IPS-20b (cell line): ENCODE measurements at regions not wholly inside any gene's neighbourhood (a gene's known extent, or its start where the extent isn't known, plus 50 kb on each side); places are given as distances from the start of the nearest gene placed in this dataset.
"Not testable (repeated sequence)": the region's sequence is repeated elsewhere in the genome, so short reads cannot be mapped to it uniquely, and the experiment has no call there.

ENCODE experiments used
- H3K27ac ChIP-seq: one replicate; pipeline ENCODE4 v1.5.1; 2013; ENCODE audit warnings: low read length
- H3K27me3 ChIP-seq: 2 replicates; pipeline ENCODE4 v1.6.1; 2013; ENCODE audit warnings: mild to moderate bottlenecking, low read length, inconsistent platforms; ENCODE audit not compliant: insufficient read depth
- H3K36me3 ChIP-seq: 2 replicates; pipeline ENCODE4 v1.6.1; 2013; ENCODE audit warnings: low read depth, mild to moderate bottlenecking, inconsistent platforms, low read length, moderate library complexity; ENCODE audit not compliant: insufficient read depth
- H3K4me1 ChIP-seq: 2 replicates; pipeline ENCODE4 v1.6.1; 2013; ENCODE audit warnings: mild to moderate bottlenecking, control low read depth, inconsistent platforms, low read length, moderate library complexity; ENCODE audit not compliant: insufficient read depth
- H3K4me3 ChIP-seq: 2 replicates; pipeline ENCODE4 v1.5.1; 2013; ENCODE audit warnings: mild to moderate bottlenecking, low read length, inconsistent platforms
- H3K9ac ChIP-seq: 2 replicates; pipeline ENCODE4 v1.6.1; 2013; ENCODE audit warnings: low read depth, mild to moderate bottlenecking, inconsistent platforms, low read length, moderate library complexity
- H3K9me3 ChIP-seq: 2 replicates; pipeline ENCODE4 v1.6.1; 2013; ENCODE audit warnings: mild to moderate bottlenecking, low read depth, low read length, inconsistent platforms; ENCODE audit not compliant: insufficient read depth

- H3K4me3 ChIP-seq = peak overlapping the region; percentile 48
- no peaks in the 10 kb centered on the region for H3K9me3 ChIP-seq
- H3K36me3 ChIP-seq = no peaks in the 10 kb centered on the region
- no peak overlapping the region for H3K27ac ChIP-seq
- H3K9ac ChIP-seq = peak overlapping the region; percentile 64; the same call in 1 of the 2 replicates
- H3K27me3 ChIP-seq = no peaks in the 10 kb centered on the region
- H3K4me1 ChIP-seq = peaks cover 4% of the 10 kb centered on the region; the same call in 1 of the 2 replicates
These were observed 54.9 kb downstream of the UBQLN2 start for GRCh38 chrX:56618323-56618722.

DNA sequence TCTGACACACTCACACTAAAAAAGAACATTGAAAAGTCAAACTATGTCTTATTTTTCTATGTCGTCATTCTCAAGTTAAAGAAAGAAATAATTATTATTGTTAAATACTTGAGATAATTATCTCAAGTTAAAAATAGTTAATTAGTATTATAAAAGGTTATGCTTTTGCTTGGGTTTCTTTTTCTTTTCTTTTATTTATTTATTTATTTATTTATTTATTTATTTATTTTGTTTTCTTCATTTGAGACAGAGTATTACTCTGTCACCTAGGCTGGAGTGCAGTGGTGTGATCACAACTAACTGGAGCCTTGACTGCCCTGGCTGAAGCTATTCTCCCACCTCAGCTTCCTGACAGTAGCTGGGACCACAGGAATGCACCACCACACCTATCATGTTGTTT lies 59.9 kb downstream of the UBQLN2 start:
- no peak overlapping the region for H3K27ac ChIP-seq
- H3K27me3 ChIP-seq = no peaks in the 10 kb centered on the region
- H3K4me1 ChIP-seq = peaks cover 4% of the 10 kb centered on the region; the same call in 1 of the 2 replicates
- no peak overlapping the region for H3K4me3 ChIP-seq
- no peaks in the 10 kb centered on the region for H3K9me3 ChIP-seq
- no peak overlapping the region for H3K9ac ChIP-seq
- H3K36me3 ChIP-seq = no peaks in the 10 kb centered on the region

- H3K9me3 ChIP-seq, H3K27me3 ChIP-seq, H3K4me3 ChIP-seq, H3K27ac ChIP-seq, H3K36me3 ChIP-seq, H3K4me1 ChIP-seq, H3K9ac ChIP-seq: not testable (repeated sequence)
These were observed 71.6 kb downstream of the UBQLN2 start for GRCh38 chrX:56635060-56635459.

GRCh38 chrX:56661193-56661592 lies 67.8 kb upstream of the NBDY start:
- no peak overlapping the region for H3K4me3 ChIP-seq
- no peak overlapping the region for H3K9ac ChIP-seq

More at GRCh38 chrX:56661193-56661592, 67.8 kb upstream of the NBDY start:
- Histone ChIP-seq H3K4me1 (no peaks in the 10 kb centered on the region), H3K36me3 (no peaks in the 10 kb centered on the region), H3K27ac (no peak overlapping the region), H3K9me3 (peaks cover 9% of the 10 kb centered on the region), H3K27me3 (no peaks in the 10 kb centered on the region)
